Right lobe of liver (tissue), 4 donors: ENCODE measurements at regions not wholly inside any gene's neighbourhood (a gene's known extent, or its start where the extent isn't known, plus 50 kb on each side); places are given as distances from the start of the nearest gene placed in this dataset.

Source experiments
- CTCF ChIP-seq, 4 donors: fragments of 200-600 bp in 3 of 4; fragments of 450-650 bp in 1 of 4; IDR thresholded peaks; one replicate each; pipeline versions ENCODE4 v1.5.1 to v1.8.0; 2016 to 2022; ENCODE audit warnings: antibody characterized with exemption in 4 of 4, mild to moderate bottlenecking in 2 of 4
- POLR2A ChIP-seq: fragments of 450-650 bp; IDR thresholded peaks from one replicate; pipeline ENCODE4 v1.6.1; 2017; ENCODE audit warnings: antibody characterized with exemption, mild to moderate bottlenecking
- donor health status: DM: no; HTN: no; CAD: no.
- donor health status: DM: no; HTN: no; CAD: no.
- donor health status: DM: no; HTN: yes; CAD: no.

- no peak for TF ChIP-seq POLR2A
- no peak for TF ChIP-seq CTCF (IDR thresholded peaks at IDR 0.05)
Observed at GRCh38 chr5:72035831-72036230, 71.4 kb upstream of the MAP1B start.
